ENCODE measurements at regions not wholly inside any gene's neighbourhood (a gene's known extent, or its start where the extent isn't known, plus 50 kb on each side); places are given as distances from the start of the nearest gene placed in this dataset.
"Not testable (repeated sequence)": the region's sequence is repeated elsewhere in the genome, so short reads cannot be mapped to it uniquely, and the experiment has no call there.

DNA sequence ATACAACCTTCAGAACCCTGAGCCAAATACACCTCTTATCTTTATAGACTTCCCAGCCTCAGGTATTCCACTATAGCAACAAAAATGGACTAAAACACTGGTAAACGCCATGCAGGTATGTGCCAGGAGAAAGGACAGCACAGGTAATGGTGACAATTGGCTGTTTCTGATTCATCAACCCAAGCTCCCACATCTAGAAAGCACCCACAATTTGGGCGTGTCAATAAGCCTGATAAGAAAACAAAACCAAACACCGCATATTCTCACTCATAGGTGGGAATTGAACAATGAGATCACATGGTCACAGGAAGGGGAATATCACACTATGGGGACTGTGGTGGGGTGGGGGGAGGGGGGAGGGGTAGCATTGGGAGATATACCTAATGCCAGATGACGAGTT, 348.5 kb downstream of the GADD45G start:
- H3K4me2 ChIP-seq (ENCODE audit: low read length); H3K9me3 ChIP-seq (ENCODE audit: low read length); H3K36me3 ChIP-seq (ENCODE audit: insufficient read depth, low read length); H3K9me2 ChIP-seq (ENCODE audit: insufficient read depth, low read length); H3K4me3 ChIP-seq (ENCODE audit: low read length); H3K79me2 ChIP-seq (replicated peaks; ENCODE audit: insufficient read depth, low read length); H3K27ac ChIP-seq (ENCODE audit: low read length); H3K27me3 ChIP-seq (ENCODE audit: insufficient read depth, low read depth, low read length); H3F3A ChIP-seq (ENCODE audit: insufficient read depth, low read length, poor library complexity, severe bottlenecking); H3K9ac ChIP-seq (ENCODE audit: low read length); H4K20me1 ChIP-seq (ENCODE audit: insufficient read depth); H2AFZ ChIP-seq (ENCODE audit: low read depth, low read length): not testable (repeated sequence)

DNA sequence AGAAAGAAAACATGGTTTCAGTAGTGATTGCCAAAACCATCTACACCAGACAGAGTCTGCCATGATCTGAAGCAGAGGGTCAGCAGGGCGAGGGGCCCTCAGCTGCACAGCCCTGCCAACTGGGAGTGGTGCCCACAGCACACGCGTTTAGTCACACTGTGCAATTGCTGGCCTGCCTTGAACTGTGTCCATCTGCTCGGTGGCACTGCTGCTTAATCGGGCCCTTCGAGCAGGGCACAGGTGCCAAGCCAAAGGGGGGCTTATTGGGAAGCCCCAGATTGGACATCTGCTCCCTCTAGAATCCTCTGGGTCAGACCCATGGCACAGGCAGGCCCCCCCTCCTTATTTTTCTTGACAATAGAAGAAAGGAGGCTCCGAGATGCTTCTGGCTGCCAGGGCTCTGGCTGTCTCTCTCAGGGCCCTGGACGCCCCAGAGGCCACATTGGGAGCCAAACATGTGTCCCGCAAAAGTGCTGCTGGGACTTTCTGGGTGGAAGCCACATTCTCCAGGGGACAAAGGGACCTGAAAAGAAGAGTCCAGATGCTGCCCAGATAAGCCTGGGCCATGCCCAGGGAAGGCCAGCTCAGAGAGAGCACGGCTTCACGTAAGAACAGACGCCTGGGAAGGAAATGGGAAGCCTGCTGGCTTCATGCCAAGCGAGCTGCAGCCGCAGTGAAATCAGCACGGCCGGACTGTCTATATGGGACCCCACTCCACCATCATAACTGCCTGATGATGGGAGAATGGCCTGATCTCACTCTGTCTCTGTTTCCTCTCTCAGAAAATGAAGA, 349.2 kb downstream of the GADD45G start:
- no peaks in the 10 kb centered on the region for H3K9me2 ChIP-seq (ENCODE audit: insufficient read depth, low read length)
- no peak overlapping the region for H3K27ac ChIP-seq (ENCODE audit: low read length)
- no peaks in the 10 kb centered on the region for H3F3A ChIP-seq (ENCODE audit: insufficient read depth, low read length, poor library complexity, severe bottlenecking)
- no peak overlapping the region for H2AFZ ChIP-seq (ENCODE audit: low read depth, low read length)
- no peak overlapping the region for H3K4me2 ChIP-seq (ENCODE audit: low read length)
- no peaks in the 10 kb centered on the region for H3K79me2 ChIP-seq (replicated peaks; ENCODE audit: insufficient read depth, low read length)
- no peaks in the 10 kb centered on the region for H3K27me3 ChIP-seq (ENCODE audit: insufficient read depth, low read depth, low read length)
- H3K4me3 ChIP-seq (ENCODE audit: low read length): no peak overlapping the region
- H3K9me3 ChIP-seq (ENCODE audit: low read length): no peaks in the 10 kb centered on the region
- no peak overlapping the region for H3K9ac ChIP-seq (ENCODE audit: low read length)
- no peak for TF ChIP-seq MXI1 (conservative IDR thresholded peaks at IDR 0.05; ENCODE audit: poor library complexity, severe bottlenecking)
- H3K36me3 ChIP-seq (ENCODE audit: insufficient read depth, low read length): no peaks in the 10 kb centered on the region
- H4K20me1 ChIP-seq (ENCODE audit: insufficient read depth): no peaks in the 10 kb centered on the region

DNA sequence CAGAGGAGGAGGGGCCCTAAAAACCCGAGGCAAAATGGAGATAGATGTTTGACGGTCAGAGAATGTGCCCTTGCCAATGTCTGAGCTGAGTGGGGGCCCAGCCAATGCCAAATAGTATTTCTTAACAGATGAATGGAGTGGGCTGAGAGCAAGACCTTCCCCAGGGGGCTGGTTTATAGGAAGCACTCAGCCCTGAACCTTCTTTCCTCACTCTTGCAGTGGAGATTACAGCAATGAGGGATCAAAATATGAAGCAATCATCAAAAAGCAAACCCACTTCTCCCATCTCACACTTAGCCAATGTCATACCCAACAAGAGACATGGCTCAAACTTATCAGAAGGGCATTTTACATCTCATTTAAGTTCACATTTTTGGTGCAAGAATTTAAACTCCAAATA, 350.3 kb downstream of the GADD45G start:
- H3K9me3 ChIP-seq (ENCODE audit: low read length): no peaks in the 10 kb centered on the region
- no peaks in the 10 kb centered on the region for H3K9me2 ChIP-seq (ENCODE audit: insufficient read depth, low read length)
- no peaks in the 10 kb centered on the region for H3K79me2 ChIP-seq (replicated peaks; ENCODE audit: insufficient read depth, low read length)
- H3K4me2 ChIP-seq (ENCODE audit: low read length): no peak overlapping the region
- H4K20me1 ChIP-seq (ENCODE audit: insufficient read depth): no peaks in the 10 kb centered on the region
- TF ChIP-seq POLR2AphosphoS5 (IDR thresholded peaks at IDR 0.05) (no peak), EP300 (conservative IDR thresholded peaks at IDR 0.05; ENCODE audit: poor library complexity, severe bottlenecking) (no peak), RAD21 (conservative IDR thresholded peaks at IDR 0.05) (no peak), SMC3 (conservative IDR thresholded peaks at IDR 0.05; ENCODE audit: poor library complexity) (no peak), TAF1 (IDR thresholded peaks at IDR 0.05; ENCODE audit: low read depth) (no peak), MXI1 (conservative IDR thresholded peaks at IDR 0.05; ENCODE audit: poor library complexity, severe bottlenecking) (no peak), EZH2 (IDR thresholded peaks at IDR 0.05; ENCODE audit: borderline replicate concordance, insufficient read depth, low read length, poor library complexity, severe bottlenecking) (no peak)
- TF ChIP-seq, protein P1, sequence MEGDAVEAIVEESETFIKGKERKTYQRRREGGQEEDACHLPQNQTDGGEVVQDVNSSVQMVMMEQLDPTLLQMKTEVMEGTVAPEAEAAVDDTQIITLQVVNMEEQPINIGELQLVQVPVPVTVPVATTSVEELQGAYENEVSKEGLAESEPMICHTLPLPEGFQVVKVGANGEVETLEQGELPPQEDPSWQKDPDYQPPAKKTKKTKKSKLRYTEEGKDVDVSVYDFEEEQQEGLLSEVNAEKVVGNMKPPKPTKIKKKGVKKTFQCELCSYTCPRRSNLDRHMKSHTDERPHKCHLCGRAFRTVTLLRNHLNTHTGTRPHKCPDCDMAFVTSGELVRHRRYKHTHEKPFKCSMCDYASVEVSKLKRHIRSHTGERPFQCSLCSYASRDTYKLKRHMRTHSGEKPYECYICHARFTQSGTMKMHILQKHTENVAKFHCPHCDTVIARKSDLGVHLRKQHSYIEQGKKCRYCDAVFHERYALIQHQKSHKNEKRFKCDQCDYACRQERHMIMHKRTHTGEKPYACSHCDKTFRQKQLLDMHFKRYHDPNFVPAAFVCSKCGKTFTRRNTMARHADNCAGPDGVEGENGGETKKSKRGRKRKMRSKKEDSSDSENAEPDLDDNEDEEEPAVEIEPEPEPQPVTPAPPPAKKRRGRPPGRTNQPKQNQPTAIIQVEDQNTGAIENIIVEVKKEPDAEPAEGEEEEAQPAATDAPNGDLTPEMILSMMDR (IDR thresholded peaks at IDR 0.05; ENCODE audit: poor library complexity, severe bottlenecking): no peak
- TF ChIP-seq, protein P2, sequence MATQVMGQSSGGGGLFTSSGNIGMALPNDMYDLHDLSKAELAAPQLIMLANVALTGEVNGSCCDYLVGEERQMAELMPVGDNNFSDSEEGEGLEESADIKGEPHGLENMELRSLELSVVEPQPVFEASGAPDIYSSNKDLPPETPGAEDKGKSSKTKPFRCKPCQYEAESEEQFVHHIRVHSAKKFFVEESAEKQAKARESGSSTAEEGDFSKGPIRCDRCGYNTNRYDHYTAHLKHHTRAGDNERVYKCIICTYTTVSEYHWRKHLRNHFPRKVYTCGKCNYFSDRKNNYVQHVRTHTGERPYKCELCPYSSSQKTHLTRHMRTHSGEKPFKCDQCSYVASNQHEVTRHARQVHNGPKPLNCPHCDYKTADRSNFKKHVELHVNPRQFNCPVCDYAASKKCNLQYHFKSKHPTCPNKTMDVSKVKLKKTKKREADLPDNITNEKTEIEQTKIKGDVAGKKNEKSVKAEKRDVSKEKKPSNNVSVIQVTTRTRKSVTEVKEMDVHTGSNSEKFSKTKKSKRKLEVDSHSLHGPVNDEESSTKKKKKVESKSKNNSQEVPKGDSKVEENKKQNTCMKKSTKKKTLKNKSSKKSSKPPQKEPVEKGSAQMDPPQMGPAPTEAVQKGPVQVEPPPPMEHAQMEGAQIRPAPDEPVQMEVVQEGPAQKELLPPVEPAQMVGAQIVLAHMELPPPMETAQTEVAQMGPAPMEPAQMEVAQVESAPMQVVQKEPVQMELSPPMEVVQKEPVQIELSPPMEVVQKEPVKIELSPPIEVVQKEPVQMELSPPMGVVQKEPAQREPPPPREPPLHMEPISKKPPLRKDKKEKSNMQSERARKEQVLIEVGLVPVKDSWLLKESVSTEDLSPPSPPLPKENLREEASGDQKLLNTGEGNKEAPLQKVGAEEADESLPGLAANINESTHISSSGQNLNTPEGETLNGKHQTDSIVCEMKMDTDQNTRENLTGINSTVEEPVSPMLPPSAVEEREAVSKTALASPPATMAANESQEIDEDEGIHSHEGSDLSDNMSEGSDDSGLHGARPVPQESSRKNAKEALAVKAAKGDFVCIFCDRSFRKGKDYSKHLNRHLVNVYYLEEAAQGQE (IDR thresholded peaks at IDR 0.05; ENCODE audit: borderline replicate concordance): no peak
- H3K27me3 ChIP-seq (ENCODE audit: insufficient read depth, low read depth, low read length): no peaks in the 10 kb centered on the region
- H3K9ac ChIP-seq (ENCODE audit: low read length): no peak overlapping the region
- H2AFZ ChIP-seq (ENCODE audit: low read depth, low read length): no peak overlapping the region
- no peaks in the 10 kb centered on the region for H3F3A ChIP-seq (ENCODE audit: insufficient read depth, low read length, poor library complexity, severe bottlenecking)
- H3K4me3 ChIP-seq (ENCODE audit: low read length): no peak overlapping the region
- no peak overlapping the region for H3K27ac ChIP-seq (ENCODE audit: low read length)
- no peaks in the 10 kb centered on the region for H3K36me3 ChIP-seq (ENCODE audit: insufficient read depth, low read length)
